ENCODE measurements at regions not wholly inside any gene's neighbourhood (a gene's known extent, or its start where the extent isn't known, plus 50 kb on each side); places are given as distances from the start of the nearest gene placed in this dataset.
"Not testable (repeated sequence)": the region's sequence is repeated elsewhere in the genome, so short reads cannot be mapped to it uniquely, and the experiment has no call there.

- no peak for DNase-seq
Observed at GRCh38 chr11:116360221-116360941, 412.4 kb downstream of the BUD13 start.

GRCh38 chr11:116357784-116358544, 414.8 kb downstream of the BUD13 start:
- no peak for DNase-seq

GRCh38 chr11:116356451-116356850, 416.3 kb downstream of the BUD13 start:
- no peak for DNase-seq

- no peak for DNase-seq
Observed at GRCh38 chr11:116355104-116355503, 417.7 kb downstream of the BUD13 start.

- no peak for DNase-seq
Observed at GRCh38 chr11:116353589-116353988, 419.2 kb downstream of the BUD13 start.

GRCh38 chr11:116352881-116353280, 419.9 kb downstream of the BUD13 start:
- no peak for DNase-seq

- no peak for DNase-seq
Observed at GRCh38 chr11:116348226-116348625, 424.6 kb downstream of the BUD13 start.

GRCh38 chr11:116345575-116345974, 427.2 kb downstream of the BUD13 start:
- DNase-seq: no peak

GRCh38 chr11:116344601-116345000, 428.2 kb downstream of the BUD13 start:
- DNase-seq: no peak

- DNase-seq: no peak
Observed at GRCh38 chr11:116343270-116343669, 429.5 kb downstream of the BUD13 start.

- DNase-seq: no peak
Observed at GRCh38 chr11:116342148-116342547, 430.6 kb downstream of the BUD13 start.

GRCh38 chr11:116339306-116340098, 433.3 kb downstream of the BUD13 start:
- DNase-seq: no peak

GRCh38 chr11:116338500-116338899, 434.3 kb downstream of the BUD13 start:
- DNase-seq: not testable (repeated sequence)

- no peak for DNase-seq
Observed at GRCh38 chr11:116336540-116336939, 436.2 kb downstream of the BUD13 start.

GRCh38 chr11:116335891-116336290, 436.9 kb downstream of the BUD13 start:
- DNase-seq: no peak

GRCh38 chr11:116335078-116335477, 437.7 kb downstream of the BUD13 start:
- DNase-seq: no peak

- DNase-seq: no peak
Observed at GRCh38 chr11:116334596-116334995, 438.2 kb downstream of the BUD13 start.

- no peak for DNase-seq
Observed at GRCh38 chr11:116333001-116333535, 439.7 kb downstream of the BUD13 start.

GRCh38 chr11:116332391-116332790, 440.4 kb downstream of the BUD13 start:
- no peak for DNase-seq

- DNase-seq: no peak
Observed at GRCh38 chr11:116331381-116331780, 441.4 kb downstream of the BUD13 start.

GRCh38 chr11:116330439-116331185, 442.2 kb downstream of the BUD13 start:
- DNase-seq: no peak

- no peak for DNase-seq
Observed at GRCh38 chr11:116329354-116330090, 443.3 kb downstream of the BUD13 start.

All from CD4-positive, alpha-beta T cell treated with Interleukin-17A for 4 hours (primary cell).